Cortex of kidney (tissue), 1 donor: ENCODE measurements at regions not wholly inside any gene's neighbourhood (a gene's known extent, or its start where the extent isn't known, plus 50 kb on each side); places are given as distances from the start of the nearest gene placed in this dataset.

Experiments
- DNase-seq: peaks from one replicate; lab custom pipeline; 2025; lab: John Stamatoyannopoulos, UW

- no peak for DNase-seq
These were observed 131.3 kb upstream of the KCNMB2 start for GRCh38 chr3:178404961-178405360.

DNA sequence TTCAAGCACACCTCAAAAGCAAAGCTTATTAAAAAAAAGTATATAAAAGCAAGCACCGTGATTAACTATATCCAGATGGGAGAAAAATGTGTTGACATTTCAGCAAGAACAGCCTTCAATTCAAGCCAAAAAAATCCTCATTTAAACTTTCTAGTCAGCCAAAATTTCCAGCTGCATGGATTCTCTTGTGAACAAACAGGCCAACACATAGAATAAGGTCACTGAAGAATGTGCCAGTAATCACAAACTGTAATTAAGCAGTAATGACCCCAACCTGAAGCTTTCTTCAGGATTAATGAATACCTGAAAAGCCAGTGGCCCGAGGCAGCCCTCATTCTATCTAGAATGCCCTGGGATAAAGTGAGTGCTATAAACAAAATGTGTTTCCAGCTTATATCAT, 130.7 kb upstream of the KCNMB2 start:
- DNase-seq, result no peak

DNA sequence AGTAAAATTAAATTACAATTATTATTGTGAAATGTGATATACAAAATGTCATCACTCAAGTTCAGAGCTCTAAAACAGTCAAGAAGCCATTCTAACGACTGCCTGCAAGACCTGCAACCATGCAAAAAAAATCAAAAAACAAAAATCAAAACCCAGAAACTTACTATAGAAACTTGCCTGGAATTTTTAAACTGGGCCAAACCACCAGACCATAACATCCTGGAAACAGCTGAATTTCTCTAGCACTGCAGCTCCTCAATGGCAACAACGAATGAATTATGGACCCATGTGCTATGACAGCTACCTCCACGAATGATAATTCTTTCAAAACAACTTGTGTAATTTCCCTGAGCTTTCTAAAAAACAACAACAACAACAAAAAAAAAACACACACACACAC, 130.0 kb upstream of the KCNMB2 start:
- DNase-seq, result no peak

DNA sequence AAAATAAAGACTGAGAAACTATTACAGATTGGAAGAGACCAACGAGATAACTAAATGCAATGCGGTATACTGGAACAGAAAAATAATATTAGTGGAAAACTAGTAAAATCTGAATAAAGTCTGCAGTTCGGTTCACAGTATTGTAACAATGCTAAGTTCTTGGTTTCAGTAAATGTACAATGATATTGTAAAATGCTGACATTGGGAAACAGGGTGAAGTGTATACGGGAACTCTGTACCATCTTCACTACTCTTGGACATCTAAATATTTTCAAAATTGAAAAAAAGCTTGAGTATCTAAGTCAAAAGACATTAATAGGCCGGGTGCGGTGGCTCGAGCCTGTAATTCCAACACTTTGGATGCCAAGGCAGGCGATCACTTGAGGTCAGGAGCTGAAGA, 120.9 kb upstream of the KCNMB2 start:
- DNase-seq, result no peak

DNA sequence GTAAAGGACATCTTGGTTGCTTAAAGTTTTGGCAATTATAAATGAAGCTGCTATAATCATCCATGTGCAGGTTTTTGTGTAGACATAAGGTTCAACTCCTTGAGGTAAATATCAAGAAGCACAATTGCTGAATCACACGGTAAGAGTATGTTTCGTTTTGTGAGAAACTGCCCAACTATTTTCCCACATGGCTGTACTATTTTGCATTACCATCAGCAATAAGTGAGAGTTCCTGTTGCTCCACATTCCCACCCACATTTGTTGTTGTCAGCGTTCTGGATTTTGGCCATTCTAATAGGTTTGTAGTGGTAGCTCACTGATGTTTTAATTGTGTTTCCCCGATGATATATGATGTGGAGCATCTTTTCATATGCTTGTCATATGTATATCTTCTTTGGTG, 118.5 kb upstream of the KCNMB2 start:
- DNase-seq, result no peak

- DNase-seq, result no peak
These were observed 117.2 kb upstream of the KCNMB2 start for GRCh38 chr3:178419071-178419470.

- DNase-seq, result no peak
These were observed 116.2 kb upstream of the KCNMB2 start for GRCh38 chr3:178420033-178420432.

- DNase-seq, result no peak
These were observed 115.2 kb upstream of the KCNMB2 start for GRCh38 chr3:178421069-178421468.

GRCh38 chr3:178422406-178422805, 113.8 kb upstream of the KCNMB2 start:
- DNase-seq, result no peak

DNA sequence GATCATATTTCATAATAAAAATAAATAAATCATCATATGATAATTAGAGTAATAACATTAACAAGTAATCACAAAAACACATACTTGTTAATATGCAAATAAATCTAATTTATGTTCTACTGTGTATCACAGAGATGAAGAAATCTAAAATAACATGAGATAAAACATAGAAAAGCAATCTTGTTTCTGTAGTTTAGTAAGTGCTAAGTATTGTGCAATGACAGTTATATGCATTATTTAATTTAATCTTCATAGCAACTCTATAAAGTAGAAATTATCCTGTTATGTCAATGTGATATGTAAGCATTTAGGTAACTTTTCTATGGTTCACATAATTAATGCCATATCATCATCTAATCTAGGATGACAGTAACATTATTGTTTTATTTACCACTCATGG, 108.2 kb upstream of the KCNMB2 start:
- DNase-seq, result no peak

DNA sequence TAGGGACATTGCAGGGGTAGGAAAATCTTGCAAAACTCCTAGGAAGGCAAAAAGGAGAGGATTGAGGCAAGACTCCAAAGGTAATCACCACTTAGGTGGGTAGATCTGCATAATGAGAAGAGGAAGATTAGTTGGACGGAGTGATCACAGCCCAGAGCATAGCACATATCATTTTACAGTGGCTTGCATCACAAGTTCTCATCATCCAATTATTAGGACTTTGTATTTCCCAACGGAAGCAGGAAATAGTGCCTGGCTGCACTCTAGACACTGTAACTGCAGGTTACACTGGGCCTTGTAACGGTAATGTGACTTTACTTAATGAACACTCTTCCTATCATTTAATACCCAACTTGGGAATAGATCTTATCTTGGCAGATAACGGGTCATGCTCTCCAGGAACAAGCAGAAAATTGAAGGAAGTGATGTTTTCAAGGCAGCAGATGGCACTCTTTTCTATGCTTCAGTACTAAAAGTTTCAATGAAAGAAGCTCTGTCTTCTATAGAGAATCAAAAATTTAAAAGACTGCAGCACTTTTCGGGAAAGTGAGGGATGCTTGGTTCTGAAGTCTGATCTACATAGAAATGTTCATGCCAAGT, 101.9 kb upstream of the KCNMB2 start:
- no peak for DNase-seq

DNA sequence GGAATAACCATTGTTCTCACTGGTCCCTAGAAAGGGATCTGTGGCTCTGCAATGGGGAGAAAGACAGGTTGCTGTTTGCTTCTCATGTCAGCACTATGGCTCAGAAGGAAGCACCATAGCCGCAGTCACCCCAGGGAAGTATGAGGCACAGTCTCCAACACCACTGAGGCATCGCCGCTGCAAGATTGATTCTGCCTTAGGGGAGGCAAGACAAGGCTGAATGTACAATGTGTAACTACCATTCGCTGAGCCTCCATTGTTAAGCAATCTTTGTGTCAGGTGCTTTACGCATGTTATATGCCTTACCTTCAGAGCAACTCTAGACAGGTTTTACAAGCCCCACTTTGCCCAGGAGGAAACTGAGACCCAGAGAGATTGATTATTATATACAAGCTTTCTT, 100.7 kb upstream of the KCNMB2 start:
- no peak for DNase-seq

DNA sequence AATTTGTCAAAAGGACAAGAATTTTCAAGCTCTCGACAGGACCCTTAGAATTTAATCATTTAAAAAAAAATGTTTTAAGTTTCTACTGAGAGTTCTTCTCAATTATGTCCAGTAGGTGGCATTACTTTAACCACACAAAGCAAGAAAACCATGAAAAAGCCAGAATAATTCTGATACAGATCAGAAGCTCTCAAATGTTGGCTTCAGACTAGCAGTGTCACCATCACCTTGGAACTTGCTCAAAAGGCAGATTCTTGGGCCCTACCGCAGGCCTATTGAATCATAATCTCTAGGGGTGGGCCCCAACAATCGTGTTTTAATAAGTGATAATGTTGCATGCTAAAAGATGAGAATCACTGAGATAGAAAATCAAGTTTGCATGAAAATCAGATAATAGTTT, 99.5 kb upstream of the KCNMB2 start:
- DNase-seq, result no peak

- DNase-seq, result no peak
These were observed 99.0 kb upstream of the KCNMB2 start for GRCh38 chr3:178437236-178437635.

DNA sequence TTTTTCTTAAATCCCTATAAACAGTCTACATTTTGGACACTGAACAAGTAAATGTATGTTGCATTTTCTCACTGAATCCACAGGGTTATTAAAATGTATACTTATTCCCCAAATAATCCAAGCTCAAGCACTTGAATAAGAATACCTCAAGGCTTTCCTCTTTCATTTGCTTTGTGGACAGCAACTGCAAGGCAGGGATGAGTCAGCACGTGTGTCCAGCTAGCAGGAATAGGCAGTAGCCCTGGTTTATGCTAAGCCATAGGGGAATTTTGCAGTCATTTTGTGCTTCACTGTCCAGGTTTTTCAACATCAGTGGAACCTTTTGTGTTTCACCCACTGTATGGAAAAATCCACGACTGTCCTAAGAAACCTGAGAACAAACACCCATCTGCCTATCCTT, 96.7 kb upstream of the KCNMB2 start:
- DNase-seq, result no peak

GRCh38 chr3:178440043-178440442, 96.2 kb upstream of the KCNMB2 start:
- DNase-seq, result no peak

- DNase-seq, result no peak
These were observed 92.6 kb upstream of the KCNMB2 start for GRCh38 chr3:178443634-178444033.

DNA sequence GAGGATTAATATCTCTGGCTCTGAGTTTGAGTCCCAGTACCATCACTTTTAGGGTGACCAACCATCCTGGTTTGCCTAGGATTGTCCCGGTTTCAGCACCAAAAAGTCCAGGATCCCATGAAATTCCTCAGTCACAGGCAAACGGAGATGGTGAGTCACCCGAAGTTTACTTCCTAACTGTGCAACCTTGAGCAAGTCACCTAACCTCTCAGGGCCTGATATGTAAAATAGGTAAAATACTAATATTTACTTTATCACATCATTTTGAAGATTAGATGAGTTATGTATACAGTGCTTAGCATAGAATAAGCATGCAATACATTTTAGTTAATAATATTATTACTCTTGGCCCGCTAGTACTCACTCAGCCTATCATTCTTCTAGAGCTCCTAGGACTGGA, 91.1 kb upstream of the KCNMB2 start:
- DNase-seq, result no peak

GRCh38 chr3:178446059-178446458, 90.2 kb upstream of the KCNMB2 start:
- DNase-seq, result no peak

DNA sequence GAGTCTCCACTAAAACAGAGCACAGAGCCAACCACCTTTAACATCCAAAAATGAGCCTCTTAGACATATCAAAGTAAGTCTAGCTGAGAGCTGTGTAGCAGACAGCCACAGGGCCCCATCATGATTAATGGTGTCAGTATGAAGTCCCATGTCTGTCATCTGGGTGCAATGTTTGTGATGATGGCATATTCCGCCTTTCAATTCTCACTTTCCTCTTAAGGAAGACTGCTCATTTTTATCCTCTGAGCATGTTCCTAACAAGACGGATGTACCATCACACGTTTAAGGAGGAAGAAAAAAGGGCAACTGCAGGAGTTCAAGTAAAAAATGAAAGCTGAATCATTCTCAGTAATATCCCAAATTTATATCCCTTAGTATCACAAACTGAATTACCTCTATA, 85.8 kb upstream of the KCNMB2 start:
- no peak for DNase-seq

GRCh38 chr3:178451799-178452198, 84.4 kb upstream of the KCNMB2 start:
- no peak for DNase-seq

GRCh38 chr3:178454726-178455125, 81.5 kb upstream of the KCNMB2 start:
- DNase-seq, result no peak

- DNase-seq, result no peak
These were observed 81.0 kb upstream of the KCNMB2 start for GRCh38 chr3:178455226-178455625.

- DNase-seq, result no peak
These were observed 80.3 kb upstream of the KCNMB2 start for GRCh38 chr3:178455946-178456345.
